ENCODE measurements at regions not wholly inside any gene's neighbourhood (a gene's known extent, or its start where the extent isn't known, plus 50 kb on each side); places are given as distances from the start of the nearest gene placed in this dataset.
A peak's percentile ranks its signal among the peaks of the same experiment; 100 is the strongest.

- in situ Hi-C loops (cut with MboI), result no loop called here
- TF ChIP-seq RAD21 (IDR thresholded peaks at IDR 0.05; ENCODE audit: insufficient read depth, low read depth, low read length) (peak; percentile 57), ASH2L (IDR thresholded peaks at IDR 0.05; ENCODE audit: borderline replicate concordance, low read depth) (no peak), SMC3 (IDR thresholded peaks at IDR 0.05; ENCODE audit: borderline replicate concordance, low read length) (peak; percentile 49), CREM (IDR thresholded peaks at IDR 0.05; ENCODE audit: low read depth) (0 out of 2 replicates have a peak, but pooled peaks have one; percentile 12), ZBTB11 (CRISPR knock-in tag; IDR thresholded peaks at IDR 0.05) (no peak), GATAD2B (conservative IDR thresholded peaks at IDR 0.05; ENCODE audit: low read depth) (no peak), NR2C2 (IDR thresholded peaks at IDR 0.05; ENCODE audit: borderline replicate concordance, control insufficient read depth, insufficient read length, low read depth) (no peak), IKZF1 (conservative IDR thresholded peaks at IDR 0.05) (0 out of 2 replicates have a peak, but pooled peaks have one; percentile 25), POLR2A (IDR thresholded peaks at IDR 0.05; ENCODE audit: low read depth, low read length) (no peak), DPF2 (IDR thresholded peaks at IDR 0.05) (no peak), CTCF (IDR thresholded peaks at IDR 0.05 in 2 of 3, conservative IDR thresholded peaks at IDR 0.05 in 1 of 3; ENCODE audit: control insufficient read depth in 2 of 3, extremely low read depth in 1 of 3, insufficient read depth in 1 of 3, low read depth in 3 of 3, low read length in 3 of 3) (peak; percentile 70 to 85 (median 78))
- BruUV-seq (replicated peaks), result no TSS peak
- no peak overlapping the region for H3K9ac ChIP-seq (ENCODE audit: control insufficient read depth, insufficient read depth, low read length)
- no peak overlapping the region for H3K4me3 ChIP-seq
- no peaks in the 10 kb centered on the region for H4K20me1 ChIP-seq (ENCODE audit: control insufficient read depth, insufficient read depth)
- POLR2A ChIA-PET, result no interaction called here
- FAIRE-seq (peak; percentile 31), ATAC-seq (peak; percentile 78), DNase-seq (ENCODE audit: low read depth, low spot score) (no peak)
- H2AFZ ChIP-seq (ENCODE audit: control insufficient read depth, low read depth, low read length), result no peak overlapping the region; the same call in none of the 2 replicates
- RAD21 ChIA-PET (ENCODE audit: unreplicated experiment), result interaction anchor here (1.3 kb wide), 2 partner anchors 9 to 44 kb away, joined by 3 read pairs; no protein-coding TSS in a partner anchor
- no peaks in the 10 kb centered on the region for H3K36me3 ChIP-seq (ENCODE audit: control insufficient read depth in 2 of 2, insufficient read depth in 2 of 2, low read length in 1 of 2)
- SMC1A ChIA-PET (ENCODE audit: uncharacterized antibody, unreplicated experiment), result interaction anchor here (0.6 to 1.2 kb wide), 6 partner anchors 9 to 194 kb away, joined by 3 to 8 read pairs (median 3); no protein-coding TSS in a partner anchor
- no peaks in the 10 kb centered on the region; the same call in 1 of the 2 replicates for H3K4me1 ChIP-seq (ENCODE audit: control insufficient read depth, insufficient read depth, low read length)
- peak overlapping the region; percentile 54; the same call in 1 of the 2 replicates for H3K4me2 ChIP-seq (ENCODE audit: control insufficient read depth, insufficient read depth)
- no peaks in the 10 kb centered on the region for H3K79me2 ChIP-seq (ENCODE audit: control insufficient read depth, insufficient read depth, low read length)
- peaks cover 0 to 3% of the 10 kb centered on the region in 2 experiments; a peak in 3 of 4 replicates for H3K27me3 ChIP-seq (replicated peaks in 1 of 2; ENCODE audit: control insufficient read depth in 2 of 2, insufficient read depth in 2 of 2, low read length in 1 of 2)
- intact Hi-C loops (cut with micrococcal nuclease; ENCODE audit: unreplicated experiment), result loop anchor here (2.0 to 5.0 kb wide), 3 partner anchors 93 to 313 kb away; partner anchors contain the start of gene BBX
- 8% methylated on average over 33 of the region's 37 CpGs for whole genome bisulfite sequencing (ENCODE audit: insufficient coverage, insufficient replicate concordance, low lambda C conversion rate, missing lambda C conversion rate)
- no peak overlapping the region for H3K27ac ChIP-seq (ENCODE audit: control insufficient read depth, insufficient read depth)
- no peaks in the 10 kb centered on the region for H3K9me3 ChIP-seq (replicated peaks; ENCODE audit: control insufficient read depth, insufficient read depth, low read length)
- CTCF ChIA-PET, result interaction anchor here (0.7 to 2.6 kb wide), 17 partner anchors 8 to 194 kb away, joined by 3 to 13 read pairs (median 4); no protein-coding TSS in a partner anchor
These were observed 52.3 kb downstream of the CCDC54 start for GRCh38 chr3:107429320-107430181.

Data from GM12878 (cell line).